Activated T-helper 1 cell treated with anti-CD3 and anti-CD28 coated beads, Interleukin-12 subunit alpha, Interleukin-12 subunit beta, Interleukin-2, Interleukin-4 antibody, amounts not matched to agents 30 ng/mL and 10 ng/mL and 1 ng/mL, durations not matched to agents 14 hours and 24 hours and 36 hours (primary cell): ENCODE measurements at regions not wholly inside any gene's neighbourhood (a gene's known extent, or its start where the extent isn't known, plus 50 kb on each side); places are given as distances from the start of the nearest gene placed in this dataset.
"Not testable (repeated sequence)": the region's sequence is repeated elsewhere in the genome, so short reads cannot be mapped to it uniquely, and the experiment has no call there.

ENCODE experiments used
- DNase-seq: peaks from one replicate; pipeline ENCODE4 v3.0.0; 2021; ENCODE audit warnings: low spot score
- H3K27ac Mint-ChIP-seq: one replicate; pipeline ENCODE4 v1.8.0; 2021; ENCODE audit warnings: mild to moderate bottlenecking, mixed read lengths
- H3K27me3 Mint-ChIP-seq: one replicate; pipeline ENCODE4 v1.8.0; 2022; ENCODE audit warnings: mild to moderate bottlenecking, moderate library complexity, mixed read lengths; ENCODE audit not compliant: insufficient read depth
- H3K36me3 Mint-ChIP-seq: one replicate; pipeline ENCODE4 v1.8.0; 2021; ENCODE audit warnings: low read depth, mixed read lengths
- H3K4me1 Mint-ChIP-seq: one replicate; pipeline ENCODE4 v1.8.0; 2021; ENCODE audit warnings: low read depth, mixed read lengths
- H3K4me3 Mint-ChIP-seq: one replicate; pipeline ENCODE4 v1.8.0; 2021; ENCODE audit warnings: mild to moderate bottlenecking, moderate library complexity, mixed read lengths
- H3K9me3 Mint-ChIP-seq: one replicate; pipeline ENCODE4 v1.8.0; 2021; ENCODE audit warnings: mixed read lengths
- intact Hi-C: fragments of 100-400 bp; cut with micrococcal nuclease; formaldehyde crosslinking; loops from one replicate; pipeline ENCODE4 v1.15.1; 2024

DNA sequence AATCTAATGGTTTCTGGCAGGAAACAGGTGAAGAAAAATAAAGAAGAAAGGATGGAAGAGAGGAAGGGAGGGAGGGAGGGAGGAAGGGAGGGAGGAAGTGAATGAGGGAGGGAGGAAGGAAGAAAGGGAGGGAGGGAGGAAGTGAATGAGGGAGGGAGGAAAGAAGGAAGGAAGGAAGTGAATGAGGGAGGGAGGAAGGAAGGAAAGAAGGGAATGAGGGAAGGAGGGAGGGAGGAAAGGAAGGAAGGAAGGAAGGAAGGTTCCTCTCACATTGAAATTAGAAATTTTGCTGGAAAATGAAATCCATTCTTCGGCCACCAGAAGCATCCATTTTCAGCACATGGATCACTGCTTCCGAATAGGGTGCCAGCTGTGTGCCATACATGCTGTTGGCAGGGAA, 62.2 kb upstream of the PELI2 start:
- Mint-ChIP-seq H3K36me3 (no peaks in the 10 kb centered on the region), H3K4me1 (no peaks in the 10 kb centered on the region), H3K4me3 (no peak overlapping the region), H3K9me3 (no peaks in the 10 kb centered on the region), H3K27me3 (peaks cover 28% of the 10 kb centered on the region), H3K27ac (no peak overlapping the region)
- no peak for DNase-seq
- intact Hi-C loops: no loop called here

DNA sequence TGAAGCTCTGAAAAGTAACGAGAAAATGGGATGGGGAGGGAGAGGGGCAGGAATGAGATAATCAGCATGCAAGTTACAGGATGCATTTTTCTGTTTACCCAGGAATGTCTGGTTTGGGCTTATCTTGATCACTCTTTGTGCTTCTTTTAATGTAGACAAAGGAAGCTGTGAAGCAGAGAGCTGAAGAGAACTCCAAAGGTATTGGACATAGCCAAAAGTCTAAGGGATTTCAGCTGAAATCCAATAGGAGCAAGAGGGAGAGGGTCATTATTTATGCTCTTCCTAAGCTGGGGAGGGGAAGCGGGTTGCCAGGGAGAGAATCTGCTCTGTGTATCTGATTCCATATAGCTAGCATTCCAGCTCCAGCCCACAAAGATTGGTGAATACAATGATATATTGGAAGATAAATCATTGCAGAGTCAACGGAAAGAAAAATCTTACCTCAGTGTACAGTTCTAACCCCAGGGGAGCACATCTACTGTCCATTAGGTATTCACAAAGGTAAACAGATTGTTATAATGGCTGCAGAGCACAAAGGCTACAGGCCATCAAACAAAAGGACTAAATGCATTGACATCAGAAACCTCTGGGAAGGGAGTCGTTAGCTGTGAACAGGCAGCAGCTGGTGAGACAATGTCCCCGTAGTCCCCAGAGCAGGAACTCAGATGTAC, 61.0 kb upstream of the PELI2 start:
- Mint-ChIP-seq H3K4me3 (no peak overlapping the region), H3K36me3 (no peaks in the 10 kb centered on the region), H3K27ac (no peak overlapping the region), H3K4me1 (no peaks in the 10 kb centered on the region), H3K27me3 (peaks cover 24% of the 10 kb centered on the region), H3K9me3 (no peaks in the 10 kb centered on the region)
- no peak for DNase-seq
- intact Hi-C loops: no loop called here

DNA sequence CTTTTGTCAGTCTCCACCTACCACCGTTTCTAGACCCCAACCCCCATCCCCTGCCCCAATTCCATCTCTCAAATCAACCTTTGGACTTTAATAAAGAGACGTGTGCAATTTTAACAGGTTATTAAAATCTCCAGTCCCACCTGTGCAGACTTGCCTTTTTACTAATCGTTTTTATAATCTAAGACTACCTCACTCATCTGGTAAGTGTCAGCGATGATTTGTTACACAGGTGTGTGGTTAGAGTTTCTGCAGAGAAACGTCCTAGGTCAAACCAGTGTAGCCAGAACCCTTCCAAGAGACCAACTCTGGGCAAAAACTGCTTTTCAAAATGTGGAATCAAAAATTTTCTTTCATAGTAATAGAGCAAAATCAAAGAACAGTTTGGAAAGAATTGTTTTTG, 60.4 kb upstream of the PELI2 start:
- Mint-ChIP-seq H3K4me3 (no peak overlapping the region), H3K36me3 (no peaks in the 10 kb centered on the region), H3K27ac (no peak overlapping the region), H3K9me3 (no peaks in the 10 kb centered on the region), H3K4me1 (no peaks in the 10 kb centered on the region), H3K27me3 (peaks cover 21% of the 10 kb centered on the region)
- intact Hi-C loops: no loop called here
- DNase-seq: no peak

DNA sequence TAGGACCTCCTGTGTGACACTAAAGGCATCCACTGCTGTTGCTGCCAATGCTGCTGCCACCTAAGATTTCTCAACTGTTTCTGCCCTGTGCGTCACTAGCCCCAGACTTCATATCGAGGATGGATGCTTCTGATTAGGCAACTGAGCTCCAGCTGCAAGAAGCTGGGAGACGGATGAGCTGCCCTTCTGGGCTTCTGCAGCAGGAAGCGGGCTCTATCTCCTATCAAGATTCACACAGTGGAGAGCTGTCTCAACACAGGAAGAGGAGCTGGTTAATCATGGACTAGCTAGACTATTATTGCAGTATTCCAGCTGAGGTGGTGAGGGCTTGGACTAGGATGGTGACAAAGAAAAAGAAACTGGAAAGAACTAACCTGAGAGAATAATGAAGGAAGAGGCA, 59.2 kb upstream of the PELI2 start:
- Mint-ChIP-seq H3K4me3 (no peak overlapping the region), H3K4me1 (no peaks in the 10 kb centered on the region), H3K36me3 (no peaks in the 10 kb centered on the region), H3K9me3 (no peaks in the 10 kb centered on the region), H3K27ac (no peak overlapping the region), H3K27me3 (peaks cover 17% of the 10 kb centered on the region)
- no peak for DNase-seq
- intact Hi-C loops: no loop called here

DNA sequence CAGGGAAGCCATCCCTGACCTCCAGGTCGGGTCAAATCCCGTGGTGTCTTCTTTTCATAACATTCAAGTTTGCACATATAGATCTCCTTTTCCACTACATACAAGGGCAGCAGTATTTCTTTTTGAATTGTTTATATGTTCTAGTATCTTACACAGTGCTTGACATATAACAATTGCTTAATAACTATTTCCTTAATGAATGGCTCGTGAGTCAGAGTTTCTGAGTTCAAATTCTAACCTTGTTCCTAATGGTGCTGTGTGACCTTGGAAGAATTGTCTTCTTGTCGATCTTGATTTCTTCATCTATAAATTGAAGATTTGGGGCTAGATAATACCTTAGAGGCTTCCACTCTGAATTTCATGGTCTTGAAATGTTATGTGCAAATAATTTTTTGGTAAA, 57.2 kb upstream of the PELI2 start:
- intact Hi-C loops: no loop called here
- H3K27me3 Mint-ChIP-seq: peaks cover 14% of the 10 kb centered on the region
- H3K9me3 Mint-ChIP-seq: no peaks in the 10 kb centered on the region
- no peak overlapping the region for H3K4me3 Mint-ChIP-seq
- H3K4me1 Mint-ChIP-seq: no peaks in the 10 kb centered on the region
- H3K27ac Mint-ChIP-seq: no peak overlapping the region
- no peak for DNase-seq
- H3K36me3 Mint-ChIP-seq: no peaks in the 10 kb centered on the region

DNA sequence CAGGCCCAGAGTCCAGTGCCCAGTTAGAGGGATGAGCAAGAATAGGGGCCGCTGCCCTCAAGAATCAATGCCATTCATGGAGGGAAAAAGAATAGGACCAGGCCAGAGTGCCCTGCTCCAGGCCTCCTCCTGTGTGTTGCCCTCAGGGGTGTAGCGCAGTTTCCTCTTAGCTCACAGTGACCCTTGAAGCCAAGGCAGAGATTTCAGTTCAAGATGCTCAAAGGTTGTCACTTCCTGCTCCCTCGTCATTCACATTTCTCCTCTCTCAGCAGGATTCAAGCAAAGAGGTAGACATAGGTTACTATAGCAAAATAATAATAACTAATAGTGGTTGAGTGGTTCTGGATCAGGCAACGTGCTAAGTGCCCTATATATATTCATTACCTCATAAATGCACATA, 55.1 kb upstream of the PELI2 start:
- Mint-ChIP-seq H3K27me3 (peaks cover 18% of the 10 kb centered on the region), H3K4me1 (no peaks in the 10 kb centered on the region)
- intact Hi-C loops: no loop called here

DNA sequence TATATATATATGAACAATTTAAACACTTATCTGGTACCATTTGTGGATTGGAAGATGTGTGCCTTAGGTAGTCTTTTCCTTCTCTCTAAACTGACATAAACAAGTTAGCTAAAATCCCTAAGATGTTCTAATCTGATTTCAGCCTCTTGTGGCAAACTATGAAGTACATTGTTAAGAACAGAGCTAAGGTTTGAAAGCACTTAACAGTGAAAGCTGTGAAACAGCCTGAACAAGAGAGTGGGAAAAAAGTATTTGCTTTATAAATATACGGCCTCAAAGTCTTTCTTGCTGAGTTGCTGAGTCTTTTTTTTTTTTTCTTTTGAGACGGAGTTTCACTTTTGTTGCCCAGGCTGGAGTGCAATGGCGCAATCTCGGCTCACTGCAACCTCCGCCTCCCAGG, 53.7 kb upstream of the PELI2 start:
- Mint-ChIP-seq H3K9me3 (no peaks in the 10 kb centered on the region), H3K27me3 (peaks cover 12% of the 10 kb centered on the region), H3K4me3 (no peak overlapping the region), H3K36me3 (no peaks in the 10 kb centered on the region), H3K4me1 (no peaks in the 10 kb centered on the region), H3K27ac (no peak overlapping the region)
- intact Hi-C loops: no loop called here
- DNase-seq: no peak

More for the DNA sequence above, 55.1 kb upstream of the PELI2 start:
- Mint-ChIP-seq H3K4me3 (no peak overlapping the region), H3K36me3 (no peaks in the 10 kb centered on the region), H3K9me3 (no peaks in the 10 kb centered on the region), H3K27ac (no peak overlapping the region)
- no peak for DNase-seq

DNA sequence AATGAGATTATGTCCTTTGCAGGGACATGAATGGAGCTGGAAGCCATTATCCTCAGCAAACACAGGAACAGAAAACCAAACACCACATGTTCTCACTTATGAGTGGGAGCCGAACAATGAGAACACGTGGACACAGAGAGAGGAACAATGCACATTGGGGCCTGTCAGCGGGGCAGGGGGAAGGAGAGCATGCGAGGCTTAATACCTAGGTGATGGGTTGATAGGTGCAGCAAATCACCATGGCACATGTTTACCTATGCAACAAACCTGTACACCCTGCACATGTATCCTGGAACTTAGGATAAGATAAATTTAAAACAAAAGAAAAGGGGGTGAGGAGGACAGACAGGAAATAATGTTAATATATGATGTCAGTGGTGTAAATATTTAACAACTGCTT, 53.0 kb upstream of the PELI2 start:
- H3K9me3 Mint-ChIP-seq, H3K27ac Mint-ChIP-seq, H3K4me1 Mint-ChIP-seq, DNase-seq, H3K4me3 Mint-ChIP-seq, H3K36me3 Mint-ChIP-seq, intact Hi-C loops: not testable (repeated sequence)
- peaks cover 11% of the 10 kb centered on the region for H3K27me3 Mint-ChIP-seq

DNA sequence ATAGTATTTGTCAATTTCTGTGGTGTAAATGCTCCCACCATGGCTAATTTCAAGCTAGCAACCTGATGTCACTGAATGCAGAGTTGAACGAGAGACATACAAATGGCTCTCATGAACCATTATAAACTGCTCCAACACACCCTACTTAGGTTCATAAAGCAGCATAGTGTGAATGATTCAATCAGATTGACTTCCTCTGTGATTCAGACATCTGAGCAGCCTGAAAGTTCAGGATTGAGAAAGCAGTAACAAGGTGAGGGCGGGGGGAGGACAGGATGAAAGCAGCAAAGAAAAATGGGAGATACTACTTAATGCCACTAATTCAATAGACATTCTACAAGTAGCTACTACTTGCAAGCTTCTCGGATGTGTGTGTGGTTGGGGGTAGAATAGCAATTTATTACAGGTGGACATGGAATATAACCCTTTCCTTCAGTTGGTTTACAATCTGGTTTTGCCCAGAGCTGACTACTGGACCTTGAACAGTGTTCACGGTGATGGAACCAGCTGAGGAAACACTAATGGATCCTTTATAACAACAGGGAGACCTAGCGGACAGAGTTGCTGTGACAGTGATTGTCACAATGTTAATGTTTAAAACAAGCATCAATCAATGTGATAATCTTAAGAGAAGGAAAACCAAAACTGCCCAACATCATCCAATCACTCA, 52.5 kb upstream of the PELI2 start:
- Mint-ChIP-seq H3K4me1 (no peaks in the 10 kb centered on the region), H3K9me3 (no peaks in the 10 kb centered on the region), H3K36me3 (no peaks in the 10 kb centered on the region), H3K27ac (no peak overlapping the region), H3K4me3 (no peak overlapping the region), H3K27me3 (peaks cover 9% of the 10 kb centered on the region)
- intact Hi-C loops: no loop called here
- DNase-seq: no peak
